Effector CD8-positive, alpha-beta T cell (primary cell): ENCODE measurements at regions not wholly inside any gene's neighbourhood (a gene's known extent, or its start where the extent isn't known, plus 50 kb on each side); places are given as distances from the start of the nearest gene placed in this dataset.

Experiments used
- DNase-seq: peaks from one replicate; lab custom pipeline; 2025; lab: John Stamatoyannopoulos, UW

DNA sequence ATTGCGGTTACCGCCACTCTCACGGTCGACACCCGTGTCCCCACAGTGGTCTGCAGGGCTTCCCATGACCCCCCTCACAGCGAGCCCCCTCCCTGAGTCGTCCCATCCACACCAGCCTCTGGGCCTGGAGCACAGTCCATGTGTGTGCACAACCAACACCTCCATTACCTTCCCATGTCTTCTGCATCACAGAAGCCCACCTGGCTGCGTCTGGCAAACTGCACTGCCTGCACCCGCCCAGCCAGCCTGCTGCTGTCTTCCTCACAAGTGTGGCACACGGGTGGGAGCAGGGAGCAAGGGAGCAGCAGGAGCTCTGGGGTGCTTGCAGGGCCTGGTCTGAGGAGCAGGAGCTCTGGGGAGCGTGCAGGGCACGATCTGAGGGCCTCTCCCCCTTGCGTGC lies 415.3 kb upstream of the IRX4 start:
- no peak for DNase-seq

DNA sequence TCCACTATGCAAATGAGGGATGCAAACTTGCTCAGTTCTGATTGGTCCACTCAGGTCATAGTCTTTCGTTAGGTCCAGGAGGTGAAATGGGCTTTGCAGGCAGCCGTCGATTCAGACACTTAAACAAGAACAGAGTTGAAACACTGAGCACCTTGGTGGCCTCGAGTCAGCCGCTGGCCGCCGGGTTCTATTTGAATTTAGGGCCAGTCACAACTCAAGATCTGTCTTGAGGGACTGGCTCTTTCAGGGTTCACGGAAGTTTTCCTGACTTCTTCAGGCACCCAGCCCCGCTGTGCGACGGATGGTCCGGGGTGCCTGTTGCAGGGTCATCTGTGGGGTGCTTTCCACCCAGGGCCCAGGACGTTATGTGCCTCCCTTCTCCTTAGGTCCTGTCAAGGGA lies 412.8 kb upstream of the IRX4 start:
- no peak for DNase-seq

DNA sequence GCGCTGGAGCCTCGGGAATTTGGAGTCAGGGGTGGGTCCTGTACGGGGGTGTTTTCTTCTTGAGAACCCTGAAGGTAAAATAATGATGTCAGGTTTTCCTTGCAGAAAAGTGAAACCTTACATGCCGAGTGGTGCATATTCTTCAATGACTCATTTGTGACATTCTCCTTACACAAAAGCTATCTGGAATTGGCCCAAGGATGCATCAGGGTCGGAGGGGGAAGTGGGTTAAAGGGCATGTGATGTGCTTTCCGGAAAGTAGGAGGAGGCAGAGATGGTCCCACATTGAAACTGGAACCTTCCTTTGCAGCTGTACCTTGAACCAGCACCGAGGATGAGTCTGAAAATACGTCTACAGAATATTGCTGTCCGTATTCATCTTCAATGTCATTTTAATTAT lies 411.2 kb upstream of the IRX4 start:
- DNase-seq: no peak

DNA sequence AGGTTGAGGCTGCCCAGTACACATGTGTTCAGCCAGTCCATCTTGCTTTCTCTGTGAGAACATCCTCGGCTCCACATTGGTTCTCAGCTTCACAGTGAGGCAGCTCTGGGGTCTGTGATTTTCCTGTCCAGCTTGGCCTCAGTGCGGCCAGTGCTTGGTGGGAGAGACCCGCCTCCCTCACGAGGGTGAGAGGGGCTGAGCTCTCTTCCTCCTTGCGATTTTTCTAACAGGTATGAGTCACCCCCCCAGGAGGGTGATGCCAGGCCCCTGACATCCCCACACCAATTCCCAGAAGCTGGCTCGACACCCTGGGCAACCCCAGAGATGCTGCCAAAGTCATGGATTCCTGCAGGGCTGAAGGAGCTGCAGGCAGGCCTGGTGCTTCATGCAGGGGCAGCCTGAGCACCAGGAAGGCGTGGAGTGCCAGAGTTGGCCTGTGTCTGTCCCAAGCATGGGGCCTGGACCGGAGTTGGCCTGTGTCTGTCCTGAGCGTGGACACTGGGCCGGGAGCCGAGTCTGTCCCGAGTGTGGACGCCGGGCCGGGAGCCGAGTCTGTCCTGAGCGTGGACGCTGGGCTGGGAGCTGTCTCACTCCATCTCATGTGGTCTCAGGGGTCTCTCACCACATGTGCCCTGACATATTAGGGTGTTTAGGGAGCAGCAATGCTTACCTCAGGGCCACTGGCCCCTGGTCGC lies 408.6 kb upstream of the IRX4 start:
- no peak for DNase-seq

DNA sequence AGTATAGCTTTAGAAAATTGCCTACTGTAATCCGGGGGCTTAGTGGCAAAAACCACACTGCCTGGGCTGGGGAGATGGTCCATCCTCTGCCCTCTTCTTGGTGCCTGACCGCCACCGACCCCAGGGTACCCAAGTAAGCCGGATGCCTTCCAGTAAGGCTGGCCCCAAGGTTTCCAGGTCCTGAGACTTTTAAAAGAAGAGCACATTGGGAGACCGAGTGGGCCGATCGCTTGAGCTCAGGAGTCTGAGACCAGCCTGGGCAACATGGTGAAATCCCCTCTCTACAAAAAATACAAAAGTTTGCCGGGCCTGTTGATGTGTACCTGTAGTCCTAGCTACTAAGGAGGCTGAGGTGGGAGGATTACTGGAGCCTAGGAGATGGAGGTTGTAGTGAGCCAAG lies 406.7 kb upstream of the IRX4 start:
- no peak for DNase-seq

DNA sequence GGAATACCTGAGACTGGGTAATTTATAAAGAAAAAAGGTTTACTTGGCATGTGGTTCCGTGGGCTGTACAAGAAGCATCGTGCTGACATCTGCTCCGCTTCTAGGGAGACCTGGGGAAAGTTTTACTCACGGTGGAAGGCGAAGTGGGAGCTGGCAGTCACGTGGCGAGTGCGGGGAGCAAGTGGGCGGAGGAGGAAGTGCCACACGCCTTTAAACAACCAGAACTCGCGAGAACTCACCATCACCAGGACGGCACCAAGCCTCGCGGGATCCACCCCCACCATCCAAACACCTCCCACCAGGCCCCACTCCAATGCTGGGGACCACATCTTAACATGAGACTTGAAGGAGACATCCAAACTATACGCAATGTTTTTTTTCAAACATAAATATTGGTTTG lies 406.2 kb upstream of the IRX4 start:
- no peak for DNase-seq

DNA sequence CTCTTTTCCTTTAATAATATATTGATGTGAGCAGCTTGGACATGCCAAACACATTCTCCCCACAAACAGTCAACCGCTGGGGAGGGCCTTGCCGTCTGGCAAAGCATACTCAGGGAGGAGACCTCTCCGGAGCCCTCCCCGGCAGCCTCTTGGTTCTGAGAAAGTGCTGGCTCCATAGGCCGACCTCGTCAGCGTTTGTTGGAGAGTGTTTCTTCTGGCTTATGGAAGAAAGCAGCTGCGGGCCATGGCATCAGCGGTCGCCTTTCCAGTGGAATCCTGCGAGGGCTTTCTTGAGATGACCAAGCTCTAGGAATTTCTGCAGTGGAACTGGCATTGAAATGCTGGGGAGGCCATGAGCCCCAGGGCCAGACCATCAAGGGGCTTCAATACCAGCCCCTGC lies 405.7 kb upstream of the IRX4 start:
- no peak for DNase-seq

DNA sequence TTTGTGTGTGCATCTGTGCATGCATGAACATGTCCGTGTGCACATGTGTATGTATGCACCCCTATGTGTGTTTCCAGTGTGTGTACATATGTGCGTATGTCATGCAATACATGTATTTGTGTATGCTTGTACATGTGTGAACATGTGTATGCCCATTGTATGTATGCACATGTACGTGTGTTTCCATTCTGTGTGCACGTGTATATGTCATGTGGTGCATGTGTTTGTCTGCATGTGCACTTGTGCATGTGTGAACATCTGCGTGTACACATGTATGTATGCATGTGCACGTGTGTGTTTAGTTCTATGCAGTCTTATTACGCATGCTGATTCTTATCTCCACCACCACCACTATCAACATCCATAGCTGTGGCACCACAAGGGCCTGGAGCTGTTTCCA lies 403.5 kb upstream of the IRX4 start:
- no peak for DNase-seq

DNA sequence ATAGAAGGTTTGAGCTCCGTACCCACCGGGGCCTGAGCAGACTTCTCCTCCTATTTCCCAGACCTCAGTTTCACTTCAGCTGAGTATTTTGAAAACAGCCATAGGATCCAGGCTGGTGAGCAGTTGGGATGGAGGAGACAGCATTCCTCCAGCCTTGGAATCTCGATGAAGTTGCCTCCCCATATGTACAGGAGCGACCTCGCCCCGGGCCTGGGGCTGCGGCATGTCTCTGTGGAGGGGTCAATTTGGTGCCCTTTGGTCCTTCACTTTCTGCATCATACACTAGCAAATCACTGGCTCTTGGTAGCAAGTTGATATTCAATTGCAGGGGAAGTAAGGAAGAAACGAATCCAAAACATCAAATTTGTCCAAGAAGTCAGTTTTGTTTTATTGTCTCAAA lies 402.0 kb upstream of the IRX4 start:
- DNase-seq: no peak

DNA sequence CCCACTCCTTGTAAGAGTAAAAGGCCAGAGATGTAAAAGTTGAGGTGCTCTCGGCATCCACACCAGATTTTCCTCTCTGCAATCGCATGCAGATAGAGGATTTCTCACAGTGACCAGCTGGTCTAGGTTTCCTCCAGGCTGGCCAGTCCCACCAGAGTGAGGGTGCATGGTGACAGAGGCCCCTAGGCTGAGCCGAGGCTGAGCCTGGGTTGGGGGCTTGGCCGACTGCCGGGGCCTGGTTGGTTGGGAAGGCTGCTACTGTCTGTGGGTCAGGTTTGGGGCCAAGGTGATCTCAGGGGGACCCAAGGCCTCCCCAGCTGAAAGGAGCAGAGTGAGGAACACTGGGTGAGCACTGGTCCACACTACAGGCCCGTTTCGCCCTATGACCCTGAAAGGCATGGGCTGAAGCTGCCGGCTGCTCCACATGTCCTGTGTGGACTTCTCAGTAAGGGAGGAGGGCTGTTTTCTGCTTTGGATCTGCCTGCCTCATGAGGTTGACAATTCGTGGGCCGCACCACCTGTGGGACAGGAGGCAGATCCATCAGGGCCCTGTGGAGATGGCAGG lies 400.8 kb upstream of the IRX4 start:
- no peak for DNase-seq

DNA sequence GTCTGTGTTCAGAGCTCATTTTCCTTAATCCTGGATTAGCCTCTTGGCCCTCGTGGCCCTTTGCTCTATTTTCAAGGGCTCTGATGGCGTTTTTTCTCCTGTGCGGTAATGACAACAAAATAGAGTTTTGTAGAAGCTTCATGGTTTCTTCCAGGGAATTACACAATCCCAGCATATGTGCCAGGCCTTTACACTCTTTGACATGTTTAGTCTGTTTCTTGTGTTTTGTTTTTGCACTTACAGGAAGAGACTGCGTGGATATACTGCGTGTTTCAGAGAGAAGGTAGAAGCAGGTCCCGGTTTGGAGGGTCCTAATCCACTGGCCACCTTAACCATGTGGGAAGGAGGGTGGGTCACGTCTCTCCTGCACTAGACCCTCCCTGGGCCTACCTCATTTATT lies 400.2 kb upstream of the IRX4 start:
- no peak for DNase-seq

DNA sequence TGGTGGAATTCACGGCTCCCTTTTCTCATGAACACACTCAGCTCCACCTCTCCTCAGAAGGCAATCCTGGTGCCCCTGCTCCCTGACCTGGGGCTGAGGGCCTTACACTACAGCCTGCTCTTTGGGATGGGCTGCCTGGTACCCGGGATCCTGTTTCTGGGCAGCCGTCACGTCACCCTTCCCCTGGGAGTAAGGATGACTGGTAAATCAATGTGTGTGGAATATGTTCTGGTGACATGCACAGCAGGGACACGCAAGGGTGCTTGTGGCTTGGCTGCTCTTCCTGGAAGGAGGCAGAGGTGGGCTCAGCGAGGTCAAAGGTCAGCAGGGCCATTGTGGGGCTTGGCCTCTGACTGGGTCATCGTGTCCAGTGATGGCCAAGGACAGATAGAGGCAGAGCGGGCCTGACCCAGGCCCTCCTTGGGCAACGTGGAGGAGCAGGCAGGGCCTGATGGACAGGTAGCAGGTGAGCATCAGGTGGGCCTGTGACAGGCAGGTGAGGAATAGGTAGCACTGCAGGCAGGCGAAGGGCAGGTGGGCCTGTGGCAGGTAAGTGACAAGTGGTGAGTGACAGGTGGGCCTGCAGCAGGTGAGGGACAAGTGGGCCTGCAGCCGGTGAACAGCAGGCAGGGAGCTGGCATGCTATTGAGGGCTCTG lies 399.4 kb upstream of the IRX4 start:
- DNase-seq: no peak

DNA sequence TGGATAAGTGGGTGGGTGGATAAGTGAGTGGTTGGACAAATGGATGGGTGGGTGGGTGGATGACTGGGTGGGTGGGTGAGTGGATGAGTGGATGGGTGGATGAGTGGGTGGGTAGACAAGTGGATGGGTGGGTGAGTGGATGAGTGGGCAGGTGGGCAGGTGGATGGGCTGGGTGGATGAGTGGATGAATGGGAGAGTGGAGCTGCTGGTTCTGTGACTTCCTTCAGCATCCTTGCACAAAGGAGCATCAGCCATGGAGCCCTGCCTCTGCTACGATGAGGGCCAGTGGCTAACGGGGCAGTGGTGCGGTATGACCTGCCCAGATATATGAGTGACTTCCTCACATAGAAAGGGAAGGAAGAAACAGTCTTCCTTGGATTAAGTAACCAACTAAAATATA lies 398.7 kb upstream of the IRX4 start:
- DNase-seq: no peak

DNA sequence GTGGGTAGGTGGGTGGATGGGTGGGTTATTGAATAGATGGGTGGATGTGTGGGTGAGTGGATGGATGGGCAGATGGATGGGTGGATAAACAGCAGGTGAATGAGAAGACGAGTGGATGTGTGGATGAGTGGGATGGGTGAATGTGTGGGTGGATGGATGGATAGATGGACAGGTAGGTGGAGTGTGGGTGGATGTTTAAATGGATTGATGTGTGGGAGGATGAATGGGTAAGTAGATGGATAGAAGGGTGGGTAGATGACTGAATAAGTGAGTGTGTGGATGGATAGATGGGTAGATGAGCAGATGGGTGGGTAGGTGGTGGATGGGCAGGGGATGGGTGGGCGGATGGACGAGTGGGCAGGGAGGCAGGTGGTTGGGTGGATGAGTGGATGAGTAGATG lies 397.6 kb upstream of the IRX4 start:
- no peak for DNase-seq

DNA sequence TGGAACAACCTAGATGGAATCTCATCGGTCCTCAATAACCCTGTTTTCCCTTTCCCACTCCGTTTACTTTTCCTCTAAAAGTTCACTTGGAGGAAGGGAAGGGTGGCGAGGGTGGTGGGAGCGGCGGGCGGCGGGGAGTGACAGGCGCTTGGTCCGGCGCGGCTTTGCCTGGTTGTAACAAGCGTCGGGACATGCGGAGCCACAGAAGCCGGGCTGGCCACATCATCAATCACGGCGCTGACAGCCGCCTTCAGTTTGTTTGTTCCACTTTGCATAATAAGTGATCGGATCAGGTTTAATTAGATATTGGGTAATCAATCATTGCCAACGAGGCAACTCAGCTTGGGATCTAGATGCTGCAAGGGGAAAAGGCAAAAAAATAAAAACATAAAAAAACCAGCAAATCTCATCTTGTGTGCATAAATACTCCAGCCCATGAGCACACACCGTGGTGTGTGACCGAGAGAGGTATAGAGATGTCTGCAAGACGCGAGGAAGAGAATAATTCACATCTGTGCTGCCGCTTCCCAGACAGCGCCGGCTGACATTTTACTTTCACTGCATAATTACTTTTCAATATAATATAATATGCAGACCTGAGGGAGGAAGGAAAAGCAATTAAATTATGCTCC lies 396.2 kb upstream of the IRX4 start:
- DNase-seq: no peak

DNA sequence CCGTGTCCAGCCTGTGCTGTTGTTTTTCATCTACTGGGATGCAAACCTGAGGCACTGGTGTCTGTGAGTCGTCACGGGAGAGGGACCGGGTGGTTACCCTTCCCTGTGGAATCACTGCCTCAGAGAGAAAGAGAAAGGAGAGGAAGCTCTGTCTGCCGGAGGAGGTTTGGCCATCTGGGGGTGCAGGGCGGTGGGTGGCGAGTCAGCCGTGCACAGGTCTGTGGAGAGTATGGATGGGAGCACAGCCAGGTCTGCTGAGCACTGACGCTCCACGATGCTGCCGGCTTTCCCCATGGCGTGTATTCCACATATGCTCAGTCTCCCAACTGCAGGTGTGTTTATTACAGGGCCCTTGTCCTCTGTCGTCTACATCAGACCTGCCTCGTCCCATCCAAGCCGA lies 395.2 kb upstream of the IRX4 start:
- DNase-seq: no peak

DNA sequence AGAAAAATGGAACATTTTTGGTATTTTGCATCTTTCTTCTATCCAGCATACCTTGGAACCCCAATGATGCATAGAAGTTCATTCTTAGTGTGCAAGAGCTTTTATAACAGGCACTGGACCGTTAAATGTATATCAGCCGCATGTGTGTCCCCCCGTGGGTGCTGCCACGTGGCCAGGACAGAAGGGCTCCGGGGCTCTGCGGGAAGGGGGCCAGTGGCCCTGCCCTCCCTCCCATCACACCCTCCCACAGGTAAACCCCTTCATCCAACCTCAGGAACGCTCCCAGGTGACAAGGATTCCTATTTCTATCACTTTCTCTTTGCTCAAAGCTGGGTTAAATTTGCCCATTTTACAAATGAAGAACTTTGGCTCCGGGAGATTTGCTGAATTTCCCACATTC lies 393.4 kb upstream of the IRX4 start:
- no peak for DNase-seq

DNA sequence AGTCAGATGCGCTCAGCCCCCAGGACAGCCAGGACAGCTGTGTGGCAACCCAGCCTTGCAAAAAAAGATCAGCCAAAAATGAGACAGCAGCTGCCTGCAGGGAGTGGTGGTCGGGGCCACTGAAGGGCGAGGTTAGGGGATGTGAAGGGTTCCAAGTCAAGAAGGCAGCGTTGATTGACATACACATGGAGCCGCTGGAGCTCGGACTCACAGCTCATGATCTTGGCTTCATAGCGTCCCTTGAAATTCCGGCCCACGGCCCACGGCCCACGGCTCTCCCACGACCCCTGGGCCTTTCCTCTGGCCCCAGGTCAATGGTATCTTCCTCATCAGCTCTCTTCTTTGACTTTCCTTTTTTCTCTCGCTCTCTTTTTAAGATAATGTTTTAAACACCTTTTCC lies 390.0 kb upstream of the IRX4 start:
- DNase-seq: no peak

DNA sequence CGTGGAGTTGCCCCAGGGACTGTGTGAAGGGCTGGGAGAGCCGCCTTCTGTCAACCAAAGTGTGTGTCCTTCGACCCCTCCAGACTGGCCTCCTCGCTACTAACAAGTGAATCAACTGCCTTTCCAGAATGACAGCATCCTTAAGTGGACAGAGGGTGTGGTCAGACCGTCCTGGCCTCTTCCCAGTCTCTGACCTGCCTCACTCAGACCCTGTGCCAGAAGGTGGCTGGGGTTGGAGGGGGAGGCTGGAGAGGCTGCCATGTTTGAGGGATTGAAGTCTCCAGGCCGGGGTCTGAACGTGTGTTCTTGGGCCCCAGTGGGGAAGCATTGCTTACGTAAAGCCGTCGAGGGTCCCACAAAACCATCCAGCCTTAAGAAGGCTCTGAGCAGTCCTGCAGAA lies 389.3 kb upstream of the IRX4 start:
- no peak for DNase-seq

DNA sequence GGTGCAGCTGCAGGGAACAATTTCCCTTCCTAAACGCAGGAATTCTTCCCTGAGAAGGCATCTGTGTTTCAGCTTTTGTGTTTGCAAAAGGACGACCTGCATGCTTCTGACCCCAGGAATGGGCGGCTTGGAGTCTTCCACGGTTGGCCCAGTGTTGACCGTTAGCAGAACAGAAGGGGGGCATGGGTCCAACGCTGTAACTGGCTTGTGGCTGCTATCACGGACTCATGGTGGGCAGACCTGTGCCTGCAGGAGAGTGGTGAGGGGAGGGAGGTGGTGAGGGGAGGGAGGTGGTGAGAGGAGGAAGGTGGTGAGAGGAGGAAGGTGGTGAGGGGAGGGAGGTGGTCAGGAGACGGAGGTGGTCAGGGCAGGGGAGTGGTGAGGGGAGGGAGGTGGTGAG lies 388.6 kb upstream of the IRX4 start:
- DNase-seq: no peak

DNA sequence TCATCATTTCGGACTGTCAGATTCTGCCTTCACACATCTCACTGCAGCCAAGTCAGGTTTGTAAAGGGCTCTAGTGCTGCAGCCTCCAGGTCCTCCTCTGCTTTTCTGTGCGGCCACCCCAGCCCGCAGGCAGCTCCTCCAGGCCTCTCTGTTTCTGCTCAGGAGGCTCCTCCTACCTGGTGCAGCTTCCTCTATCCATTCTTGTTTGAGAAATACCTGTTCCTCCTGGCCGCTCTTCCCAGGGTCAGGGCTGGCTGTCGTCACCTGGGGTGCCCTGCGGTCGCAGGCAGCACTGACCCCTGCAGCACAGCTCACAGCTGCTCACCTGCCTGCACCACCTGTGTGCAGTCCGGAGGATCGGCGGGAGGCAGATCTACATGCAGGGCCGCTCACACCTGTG lies 387.7 kb upstream of the IRX4 start:
- no peak for DNase-seq

DNA sequence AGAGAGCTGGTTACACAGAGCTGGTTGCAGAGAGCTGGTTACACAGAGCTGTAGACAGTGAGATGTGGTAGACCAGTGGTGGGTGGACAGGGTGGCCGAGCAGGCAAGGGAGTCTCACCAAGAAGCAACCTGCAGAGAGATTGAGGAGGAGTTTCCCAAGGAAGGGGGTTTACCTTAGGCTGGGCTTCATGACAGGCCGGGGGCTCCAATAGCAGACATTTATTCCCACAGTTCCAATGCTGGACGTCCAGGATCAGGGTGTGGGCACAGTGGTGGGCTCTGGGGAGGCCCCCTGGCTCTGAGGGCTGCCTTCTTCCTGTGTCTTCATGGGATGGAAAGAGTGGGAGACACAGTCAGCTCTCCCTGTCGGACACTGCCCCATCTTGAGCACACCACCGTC lies 386.9 kb upstream of the IRX4 start:
- no peak for DNase-seq

DNA sequence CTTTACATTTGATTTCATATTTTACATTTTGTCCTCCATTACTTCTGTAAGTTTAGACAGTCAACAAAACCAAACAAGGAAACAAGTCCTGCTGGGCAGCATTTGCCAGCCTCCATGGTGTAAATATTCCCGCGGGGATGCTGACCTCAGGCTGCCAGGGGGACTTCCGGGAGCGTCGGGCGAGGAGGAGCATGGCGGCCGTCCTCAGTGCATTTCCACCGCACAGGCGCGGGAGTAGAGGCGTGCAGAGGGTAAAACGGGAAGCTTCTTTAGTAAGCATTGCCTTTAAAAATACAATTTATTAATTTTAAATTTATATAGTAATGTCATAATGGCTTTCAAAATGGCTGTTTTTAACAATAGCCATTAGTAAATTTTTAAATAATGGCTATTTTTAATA lies 385.3 kb upstream of the IRX4 start:
- DNase-seq: no peak
